ENCODE measurements at regions not wholly inside any gene's neighbourhood (a gene's known extent, or its start where the extent isn't known, plus 50 kb on each side); places are given as distances from the start of the nearest gene placed in this dataset.

- H3K36me3 ChIP-seq: no peaks in the 10 kb centered on the region
- H3K9me3 ChIP-seq: peaks cover 0 to 8% (median 0%) of the 10 kb centered on the region in 8 donors
- intact Hi-C loops (cut with DNase I; ENCODE audit: low total_unique reads): no loop called here
- 53 to 79% (median 67%) methylated on average over 3 of the region's 3 CpGs for WGBS, 5 donors
- TF ChIP-seq POLR2AphosphoS5 (IDR thresholded peaks at IDR 0.05) (no peak), POLR2A (IDR thresholded peaks at IDR 0.05) (no peak), CTCF (IDR thresholded peaks at IDR 0.05 in 8 of 11, conservative IDR thresholded peaks at IDR 0.05 in 3 of 11) (no peak)
- DNase-seq: no peak
- no peak overlapping the region for H3K27ac ChIP-seq
- H3K4me1 ChIP-seq: no peaks in the 10 kb centered on the region
- H3K4me3 ChIP-seq: no peak overlapping the region
- H3K27me3 ChIP-seq (replicated peaks in 1 of 7): no peaks in the 10 kb centered on the region
Observed at GRCh38 chr7:153902862-153903261, 149.3 kb upstream of the DPP6 start.

- intact Hi-C loops (cut with DNase I; ENCODE audit: low total_unique reads): no loop called here
- TF ChIP-seq CTCF (IDR thresholded peaks at IDR 0.05 in 8 of 11, conservative IDR thresholded peaks at IDR 0.05 in 3 of 11): no peak
- TF ChIP-seq POLR2AphosphoS5 (IDR thresholded peaks at IDR 0.05): no peak
- no peak for TF ChIP-seq POLR2A (IDR thresholded peaks at IDR 0.05)
- Histone ChIP-seq H3K36me3 (no peaks in the 10 kb centered on the region), H3K4me3 (no peak overlapping the region), H3K4me1 (no peaks in the 10 kb centered on the region), H3K27me3 (replicated peaks in 1 of 7) (no peaks in the 10 kb centered on the region), H3K9me3 (peaks cover 0 to 6% (median 0%) of the 10 kb centered on the region in 8 donors), H3K27ac (no peak overlapping the region)
- DNase-seq: no peak
- 58 to 70% (median 67%) methylated on average over 4 of the region's 4 CpGs for WGBS, 5 donors
Observed at GRCh38 chr7:153912211-153912610, 140.0 kb upstream of the DPP6 start.

GRCh38 chr7:153920126-153920525, 132.1 kb upstream of the DPP6 start:
- Histone ChIP-seq H3K36me3 (no peaks in the 10 kb centered on the region), H3K4me3 (no peak overlapping the region), H3K27ac (no peak overlapping the region), H3K9me3 (peaks cover 0 to 12% (median under 1%) of the 10 kb centered on the region in 8 donors), H3K27me3 (replicated peaks in 1 of 7) (no peaks in the 10 kb centered on the region), H3K4me1 (no peaks in the 10 kb centered on the region)
- intact Hi-C loops (cut with DNase I; ENCODE audit: low total_unique reads): no loop called here
- 61 to 76% (median 74%) methylated on average over 5 of the region's 5 CpGs for WGBS, 5 donors
- no peak for DNase-seq
- TF ChIP-seq POLR2A (IDR thresholded peaks at IDR 0.05): no peak
- TF ChIP-seq POLR2AphosphoS5 (IDR thresholded peaks at IDR 0.05): no peak
- no peak for TF ChIP-seq CTCF (IDR thresholded peaks at IDR 0.05 in 8 of 11, conservative IDR thresholded peaks at IDR 0.05 in 3 of 11)

GRCh38 chr7:153920897-153921296, 131.3 kb upstream of the DPP6 start:
- TF ChIP-seq POLR2A (IDR thresholded peaks at IDR 0.05) (no peak), POLR2AphosphoS5 (IDR thresholded peaks at IDR 0.05) (no peak), CTCF (IDR thresholded peaks at IDR 0.05 in 8 of 11, conservative IDR thresholded peaks at IDR 0.05 in 3 of 11) (no peak)
- Histone ChIP-seq H3K4me1 (no peaks in the 10 kb centered on the region), H3K9me3 (peaks cover 0 to 15% (median 2%) of the 10 kb centered on the region in 8 donors), H3K4me3 (no peak overlapping the region), H3K27me3 (replicated peaks in 1 of 7) (no peaks in the 10 kb centered on the region), H3K27ac (no peak overlapping the region), H3K36me3 (no peaks in the 10 kb centered on the region)
- no peak for DNase-seq
- intact Hi-C loops (cut with DNase I; ENCODE audit: low total_unique reads): no loop called here
- WGBS, 5 donors: 76 to 89% (median 81%) methylated on average over 5 of the region's 5 CpGs

Data from spleen (tissue), 11 donors.